AG08396 (cell line): ENCODE measurements at regions not wholly inside any gene's neighbourhood (a gene's known extent, or its start where the extent isn't known, plus 50 kb on each side); places are given as distances from the start of the nearest gene placed in this dataset.
"Not testable (repeated sequence)": the region's sequence is repeated elsewhere in the genome, so short reads cannot be mapped to it uniquely, and the experiment has no call there.

Experiments used
- DNase-seq: peaks from one replicate; pipeline ENCODE4 v3.0.0; 2012; ENCODE audit warnings: low spot score, mixed read lengths

GRCh38 chr1:19591482-19592091 is 52.5 kb upstream of the NBL1 start:
- no peak for DNase-seq

GRCh38 chr1:19585507-19585906 is 58.6 kb upstream of the NBL1 start:
- DNase-seq: no peak

- peak; percentile 16 for DNase-seq
Measured at GRCh38 chr1:19582318-19582717, 61.8 kb upstream of the NBL1 start.

- DNase-seq: no peak
Measured at GRCh38 chr1:19581381-19581780, 62.7 kb upstream of the NBL1 start.

- DNase-seq: no peak
Measured at GRCh38 chr1:19577561-19577960, 66.5 kb upstream of the NBL1 start.

GRCh38 chr1:19577036-19577435 is 67.1 kb upstream of the NBL1 start:
- DNase-seq: no peak

- DNase-seq: no peak
Measured at GRCh38 chr1:19569786-19570185, 74.3 kb upstream of the NBL1 start.

GRCh38 chr1:19567041-19567440 is 77.1 kb upstream of the NBL1 start:
- no peak for DNase-seq

- no peak for DNase-seq
Measured at GRCh38 chr1:19564366-19564765, 79.0 kb upstream of the CAPZB start.

GRCh38 chr1:19563324-19564097 is 78.2 kb upstream of the CAPZB start:
- peak; percentile 66 for DNase-seq

- no peak for DNase-seq
Measured at GRCh38 chr1:19562847-19563246, 77.5 kb upstream of the CAPZB start.

GRCh38 chr1:19560480-19560879 is 75.1 kb upstream of the CAPZB start:
- no peak for DNase-seq

- DNase-seq: peak; percentile 62
Measured at GRCh38 chr1:19559641-19560040, 74.3 kb upstream of the CAPZB start.

- DNase-seq: no peak
Measured at GRCh38 chr1:19557609-19558051, 72.3 kb upstream of the CAPZB start.

GRCh38 chr1:19554090-19554489 is 68.8 kb upstream of the CAPZB start:
- DNase-seq: no peak

GRCh38 chr1:19552291-19553010 is 67.1 kb upstream of the CAPZB start:
- no peak for DNase-seq

- not testable (repeated sequence) for DNase-seq
Measured at GRCh38 chr1:19551837-19552236, 66.5 kb upstream of the CAPZB start.

- not testable (repeated sequence) for DNase-seq
Measured at GRCh38 chr1:19550437-19550836, 65.1 kb upstream of the CAPZB start.

- DNase-seq: no peak
Measured at GRCh38 chr1:19547814-19548213, 62.5 kb upstream of the CAPZB start.

- DNase-seq: no peak
Measured at GRCh38 chr1:19536519-19536918, 51.2 kb upstream of the CAPZB start.

- no peak for DNase-seq
Measured at GRCh38 chr1:19535214-19535613, 49.9 kb upstream of the CAPZB start.
